ENCODE measurements at regions not wholly inside any gene's neighbourhood (a gene's known extent, or its start where the extent isn't known, plus 50 kb on each side); places are given as distances from the start of the nearest gene placed in this dataset.

DNA sequence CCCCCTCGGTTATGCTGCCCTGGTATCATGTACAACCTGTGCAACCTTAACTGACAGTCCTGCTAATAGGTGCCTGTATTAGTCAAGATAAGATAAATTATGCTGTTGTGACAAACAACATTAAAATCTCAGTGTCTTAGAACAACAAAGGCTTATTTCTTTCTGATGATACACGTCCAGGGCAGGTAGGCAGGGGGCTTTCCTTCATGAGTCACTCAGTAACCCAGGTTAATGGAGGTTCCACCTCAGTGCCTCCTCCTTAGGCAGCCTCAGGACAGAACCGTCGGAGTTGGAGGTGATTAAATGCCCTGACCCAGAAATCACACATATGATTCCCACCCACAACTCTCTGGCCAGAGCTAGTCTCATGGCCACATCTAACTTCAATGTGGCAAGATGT is 94.6 kb upstream of the CASZ1 start:
- Mint-ChIP-seq H3K27me3 (peaks cover 50% of the 10 kb centered on the region), H3K4me3 (no peak overlapping the region), H3K36me3 (ENCODE audit: low read depth) (no peaks in the 10 kb centered on the region), H3K4me1 (ENCODE audit: low read depth) (peaks cover 10% of the 10 kb centered on the region), H3K9me3 (no peaks in the 10 kb centered on the region), H3K27ac (no peak overlapping the region)
- TF ChIP-seq CTCF (IDR thresholded peaks at IDR 0.05), result no peak
- Histone ChIP-seq H3K4me3 (ENCODE audit: low read length) (no peak overlapping the region), H3K9me3 (ENCODE audit: control insufficient read depth in 1 of 2, insufficient read depth in 1 of 2, low read length in 2 of 2) (peaks cover 0 to 3% of the 10 kb centered on the region in 2 experiments), H3K36me3 (ENCODE audit: insufficient read depth, low read length) (no peaks in the 10 kb centered on the region), H3K27ac (ENCODE audit: low read depth in 1 of 2, low read length in 2 of 2) (no peak overlapping the region), H3K27me3 (ENCODE audit: control insufficient read depth in 1 of 2, insufficient read depth in 2 of 2, low read length in 2 of 2) (peaks cover 28 to 40% of the 10 kb centered on the region in 2 experiments), H3K4me1 (ENCODE audit: insufficient read depth, low read length) (no peaks in the 10 kb centered on the region)
- intact Hi-C loops (cut with DNase I, micrococcal nuclease), result no loop called here
- DNase-seq, result no peak
- ChIA-PET POLR2A (no interaction called here), CTCF (no interaction called here)
- ATAC-seq (ENCODE audit: poor library complexity), result no peak

- peaks cover 26% of the 10 kb centered on the region in 2 experiments for H3K27me3 ChIP-seq (ENCODE audit: control insufficient read depth in 1 of 2, insufficient read depth in 2 of 2, low read length in 2 of 2)
- H3K4me3 ChIP-seq (ENCODE audit: low read length), result no peak overlapping the region
- Mint-ChIP-seq H3K27ac (no peak overlapping the region), H3K4me3 (no peak overlapping the region), H3K9me3 (no peaks in the 10 kb centered on the region), H3K4me1 (ENCODE audit: low read depth) (peaks cover 10% of the 10 kb centered on the region), H3K36me3 (ENCODE audit: low read depth) (no peaks in the 10 kb centered on the region), H3K27me3 (peaks cover 37% of the 10 kb centered on the region)
- POLR2A ChIA-PET, result no interaction called here
- H3K4me1 ChIP-seq (ENCODE audit: insufficient read depth, low read length), result no peaks in the 10 kb centered on the region
- H3K36me3 ChIP-seq (ENCODE audit: insufficient read depth, low read length), result no peaks in the 10 kb centered on the region
- no peak for ATAC-seq (ENCODE audit: poor library complexity)
- no peak for DNase-seq
- H3K27ac ChIP-seq (ENCODE audit: low read depth in 1 of 2, low read length in 2 of 2), result no peak overlapping the region
- intact Hi-C loops (cut with DNase I, micrococcal nuclease), result no loop called here
- peaks cover 0 to 3% of the 10 kb centered on the region in 2 experiments for H3K9me3 ChIP-seq (ENCODE audit: control insufficient read depth in 1 of 2, insufficient read depth in 1 of 2, low read length in 2 of 2)
- TF ChIP-seq CTCF (IDR thresholded peaks at IDR 0.05), result no peak
- CTCF ChIA-PET, result no interaction called here
Measured at GRCh38 chr1:10892138-10893065, 96.0 kb upstream of the CASZ1 start.

DNA sequence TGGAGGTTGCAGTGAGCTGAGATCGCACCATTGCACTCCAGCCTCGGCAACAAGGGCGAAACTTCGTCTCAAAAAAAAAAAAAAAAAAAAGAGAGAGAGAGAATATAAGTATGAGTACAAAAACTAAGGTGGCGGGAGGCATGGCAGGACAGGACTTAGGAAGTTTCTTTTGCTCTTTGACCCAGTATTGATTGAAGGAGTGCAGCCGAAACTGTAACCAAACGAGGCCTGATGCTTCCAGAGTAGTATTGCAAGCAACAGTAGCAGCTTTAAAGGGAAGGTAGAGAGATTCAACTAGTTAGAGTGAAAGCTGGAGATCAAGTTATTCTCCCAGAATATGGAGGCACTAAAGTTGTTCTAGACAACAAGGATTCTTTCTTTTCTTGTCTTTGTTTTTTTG is 99.2 kb upstream of the CASZ1 start:
- intact Hi-C loops (cut with DNase I, micrococcal nuclease), result no loop called here
- DNase-seq (no peak), ATAC-seq (ENCODE audit: poor library complexity) (no peak)
- H3K9me3 ChIP-seq (ENCODE audit: control insufficient read depth in 1 of 2, insufficient read depth in 1 of 2, low read length in 2 of 2), result no peaks in the 10 kb centered on the region
- Mint-ChIP-seq H3K9me3 (no peaks in the 10 kb centered on the region), H3K27ac (no peak overlapping the region), H3K4me1 (ENCODE audit: low read depth) (no peaks in the 10 kb centered on the region), H3K4me3 (no peak overlapping the region), H3K27me3 (peaks cover 16% of the 10 kb centered on the region), H3K36me3 (ENCODE audit: low read depth) (no peaks in the 10 kb centered on the region)
- no peak for TF ChIP-seq CTCF (IDR thresholded peaks at IDR 0.05)
- no peaks in the 10 kb centered on the region for H3K36me3 ChIP-seq (ENCODE audit: insufficient read depth, low read length)
- no peaks in the 10 kb centered on the region for H3K4me1 ChIP-seq (ENCODE audit: insufficient read depth, low read length)
- H3K27ac ChIP-seq (ENCODE audit: low read depth in 1 of 2, low read length in 2 of 2), result no peak overlapping the region
- CTCF ChIA-PET, result interaction anchor here (0.7 kb wide), 1 partner anchor 11 kb away, joined by 3 read pairs; no protein-coding TSS in a partner anchor
- POLR2A ChIA-PET, result no interaction called here
- H3K27me3 ChIP-seq (ENCODE audit: control insufficient read depth in 1 of 2, insufficient read depth in 2 of 2, low read length in 2 of 2), result peaks cover 2 to 5% of the 10 kb centered on the region in 2 experiments
- no peak overlapping the region for H3K4me3 ChIP-seq (ENCODE audit: low read length)

All from CD4-positive, alpha-beta T cell (primary cell).